WERI-Rb-1 (cell line): ENCODE measurements at regions not wholly inside any gene's neighbourhood (a gene's known extent, or its start where the extent isn't known, plus 50 kb on each side); places are given as distances from the start of the nearest gene placed in this dataset.

ENCODE experiments used
- DNase-seq: peaks from one replicate; pipeline ENCODE4 v3.0.0-alpha.2; 2020
- H3K27ac ChIP-seq: fragments of 250-450 bp; sonication (Bioruptor Pico); 2 replicates; pipeline ENCODE4 v1.5.1; 2020; ENCODE audit warnings: mild to moderate bottlenecking, moderate library complexity
- H3K27me3 ChIP-seq: fragments of 250-450 bp; sonication (Bioruptor Pico); 2 replicates; pipeline ENCODE4 v1.5.1; 2021; ENCODE audit warnings: mild to moderate bottlenecking, low read depth, moderate library complexity; ENCODE audit not compliant: insufficient read depth, severe bottlenecking
- H3K36me3 ChIP-seq: fragments of 250-450 bp; sonication (Bioruptor Pico); 2 replicates; pipeline ENCODE4 v1.5.1; 2020; ENCODE audit warnings: mild to moderate bottlenecking, moderate library complexity
- H3K4me3 ChIP-seq: 2 replicates; pipeline ENCODE4 v1.5.1; 2011; ENCODE audit warnings: low read depth, mild to moderate bottlenecking, control low read depth, low read length
- H3K9me3 ChIP-seq: fragments of 250-450 bp; sonication (Bioruptor Pico); 2 replicates; pipeline ENCODE4 v1.5.1; 2021; ENCODE audit warnings: mild to moderate bottlenecking, moderate library complexity; ENCODE audit not compliant: severe bottlenecking
- CTCF ChIP-seq: IDR thresholded peaks from 2 replicates; pipeline ENCODE4 v1.5.1; 2011; ENCODE audit warnings: low read depth, mild to moderate bottlenecking, control low read depth, inconsistent platforms, low read length

- H3K36me3 ChIP-seq, result no peaks in the 10 kb centered on the region
- no peaks in the 10 kb centered on the region for H3K27me3 ChIP-seq
- TF ChIP-seq CTCF, result no peak
- no peak for DNase-seq
- H3K4me3 ChIP-seq, result no peak overlapping the region
- H3K9me3 ChIP-seq, result no peaks in the 10 kb centered on the region
- no peak overlapping the region for H3K27ac ChIP-seq
These were observed 91.8 kb upstream of the ADRA1B start for GRCh38 chr5:159824188-159825161.

GRCh38 chr5:159825551-159826051, 90.7 kb upstream of the ADRA1B start:
- no peaks in the 10 kb centered on the region for H3K36me3 ChIP-seq
- H3K27ac ChIP-seq, result no peak overlapping the region
- no peak overlapping the region for H3K4me3 ChIP-seq
- TF ChIP-seq CTCF, result no peak
- DNase-seq, result no peak
- no peaks in the 10 kb centered on the region for H3K27me3 ChIP-seq
- no peaks in the 10 kb centered on the region for H3K9me3 ChIP-seq

- Histone ChIP-seq H3K4me3 (no peak overlapping the region), H3K9me3 (no peaks in the 10 kb centered on the region), H3K27ac (no peak overlapping the region), H3K27me3 (no peaks in the 10 kb centered on the region), H3K36me3 (no peaks in the 10 kb centered on the region)
- no peak for TF ChIP-seq CTCF
- DNase-seq, result no peak
These were observed 89.7 kb upstream of the ADRA1B start for GRCh38 chr5:159826351-159827214.

- no peak overlapping the region for H3K4me3 ChIP-seq
- H3K9me3 ChIP-seq, result no peaks in the 10 kb centered on the region
- no peaks in the 10 kb centered on the region for H3K27me3 ChIP-seq
- no peak for DNase-seq
- no peak for TF ChIP-seq CTCF
- no peak overlapping the region for H3K27ac ChIP-seq
- H3K36me3 ChIP-seq, result no peaks in the 10 kb centered on the region
These were observed 88.4 kb upstream of the ADRA1B start for GRCh38 chr5:159827861-159828260.

GRCh38 chr5:159832073-159832472, 84.2 kb upstream of the ADRA1B start:
- Histone ChIP-seq H3K27ac (no peak overlapping the region), H3K27me3 (peaks cover 3% of the 10 kb centered on the region), H3K9me3 (no peaks in the 10 kb centered on the region), H3K4me3 (no peak overlapping the region), H3K36me3 (no peaks in the 10 kb centered on the region)
- DNase-seq, result no peak
- no peak for TF ChIP-seq CTCF
